ENCODE measurements at regions not wholly inside any gene's neighbourhood (a gene's known extent, or its start where the extent isn't known, plus 50 kb on each side); places are given as distances from the start of the nearest gene placed in this dataset.
"Not testable (repeated sequence)": the region's sequence is repeated elsewhere in the genome, so short reads cannot be mapped to it uniquely, and the experiment has no call there.

DNA sequence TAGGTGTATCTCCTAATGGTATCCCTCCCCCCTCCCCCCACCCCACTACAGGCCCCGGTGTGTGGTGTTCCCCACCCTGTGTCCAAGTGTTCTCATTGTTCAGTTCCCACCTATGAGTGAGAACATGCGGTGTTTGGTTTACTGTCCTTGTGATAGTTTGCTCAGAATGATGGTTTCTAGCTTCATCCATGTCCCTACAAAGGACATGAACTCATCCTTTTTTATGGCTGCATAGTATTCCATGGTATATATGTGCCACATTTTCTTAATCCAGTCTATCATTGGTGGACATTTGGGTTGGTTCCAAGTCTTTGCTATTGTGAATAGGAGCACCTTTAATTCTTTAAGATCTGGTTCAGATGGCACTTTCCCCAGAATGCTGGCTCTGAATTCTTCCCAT is 58.5 kb upstream of the PTGFRN start:
- DNase-seq (ENCODE audit: low spot score), result not testable (repeated sequence)

DNA sequence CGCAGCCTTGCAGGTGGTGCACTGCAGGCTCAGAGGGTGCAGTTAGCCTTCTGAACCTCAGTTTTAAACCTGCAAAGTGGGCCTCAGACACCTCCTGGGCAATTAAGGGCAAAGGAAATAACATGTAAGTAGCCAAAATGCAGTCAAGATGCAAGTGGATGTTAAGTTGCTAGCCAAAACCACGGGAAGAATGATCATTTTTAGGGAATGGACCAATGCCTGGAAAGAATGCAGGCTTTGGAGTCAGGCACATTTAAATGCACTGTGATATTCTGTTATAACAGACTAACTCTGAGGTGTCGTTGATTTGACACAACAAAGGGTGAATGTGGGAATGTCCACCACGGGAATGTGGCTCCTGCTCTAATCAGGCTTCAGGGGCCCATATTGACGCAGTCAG is 57.9 kb upstream of the PTGFRN start:
- no peak for DNase-seq (ENCODE audit: low spot score)

DNA sequence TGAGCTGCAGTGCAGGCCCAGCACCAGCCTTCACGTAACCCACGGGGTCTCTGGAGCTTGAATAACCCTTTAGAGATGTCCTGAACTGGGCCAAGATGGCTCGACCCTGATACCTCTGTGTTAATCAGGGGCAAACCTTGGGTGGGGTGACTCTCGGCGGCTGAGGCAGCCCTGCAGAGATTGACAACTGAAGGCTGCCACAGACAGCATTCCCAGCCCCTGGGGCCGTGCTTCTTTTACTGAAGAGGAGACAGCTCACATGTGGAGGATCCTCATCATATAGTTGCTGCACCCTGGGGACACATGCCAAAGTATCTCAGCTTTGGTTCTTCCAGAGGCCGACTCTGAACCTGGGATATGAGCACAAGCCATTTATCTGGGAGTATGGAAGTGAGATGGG is 57.3 kb upstream of the PTGFRN start:
- DNase-seq (ENCODE audit: low spot score), result no peak

DNA sequence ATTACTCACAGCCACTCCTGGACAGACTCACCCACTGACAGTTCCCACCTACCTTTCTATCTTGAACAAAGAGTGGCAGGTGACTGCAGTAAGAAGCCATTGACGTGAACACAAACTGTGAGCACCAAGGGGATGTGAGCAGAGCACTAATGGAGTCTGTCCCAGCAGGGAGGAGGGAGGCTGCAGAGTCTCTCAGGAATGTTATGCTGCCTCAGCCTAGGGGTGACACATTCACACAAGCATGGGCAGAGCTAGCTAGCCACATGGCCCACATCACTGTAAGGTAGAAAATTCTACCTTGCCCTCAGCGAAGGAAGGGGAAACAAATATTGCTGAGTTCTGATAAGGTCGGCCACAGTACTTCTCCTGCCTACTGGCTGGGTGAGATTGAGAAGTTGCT is 56.8 kb upstream of the PTGFRN start:
- no peak for DNase-seq (ENCODE audit: low spot score)

DNA sequence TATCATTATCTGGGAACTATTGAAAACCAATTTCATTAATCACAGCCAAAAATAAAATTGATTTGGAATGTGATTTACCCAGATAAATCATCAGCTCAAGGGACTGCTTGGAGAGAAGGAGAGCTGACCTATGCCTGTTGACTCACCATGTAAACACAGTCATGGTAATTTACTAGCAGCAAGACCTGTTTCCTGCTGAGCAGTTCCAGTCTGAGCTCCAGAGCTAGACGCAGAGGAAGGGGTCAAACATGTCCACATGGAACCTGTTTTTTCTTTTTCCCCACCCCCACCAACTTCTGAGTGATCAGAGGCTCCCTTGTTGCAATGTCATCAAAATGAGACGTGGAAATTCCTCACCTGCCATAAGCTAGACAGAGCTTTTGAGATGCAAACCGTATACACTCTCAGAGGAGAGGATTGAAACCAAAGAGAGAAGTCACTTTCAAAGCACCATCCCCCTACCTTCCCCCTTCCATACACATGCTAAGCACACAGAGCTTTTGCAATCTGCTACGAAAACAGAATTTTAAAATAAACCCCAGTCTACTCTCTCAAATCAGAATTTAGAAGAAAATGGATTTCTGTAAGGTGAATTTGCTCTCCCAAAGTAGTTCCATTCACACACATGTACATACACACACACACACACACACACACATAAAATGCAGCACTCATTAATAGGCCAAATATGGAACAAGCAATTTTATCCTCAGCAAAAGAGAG is 55.9 kb upstream of the PTGFRN start:
- peak; percentile 81 for DNase-seq (ENCODE audit: low spot score)

DNA sequence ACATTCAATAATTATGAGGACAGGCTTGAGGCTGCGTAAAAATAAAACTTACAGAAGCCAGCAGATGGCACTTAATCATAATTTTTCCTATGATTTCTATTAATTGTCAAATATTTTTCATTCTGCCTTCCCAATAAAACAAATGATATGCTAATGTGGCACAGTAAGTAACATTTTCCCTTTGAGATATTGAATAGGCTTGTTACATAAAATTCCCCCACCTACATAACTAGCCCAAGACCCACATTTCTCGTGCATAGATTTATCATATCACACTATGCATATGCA is 55.4 kb upstream of the PTGFRN start:
- peak; percentile 23 for DNase-seq (ENCODE audit: low spot score)

DNA sequence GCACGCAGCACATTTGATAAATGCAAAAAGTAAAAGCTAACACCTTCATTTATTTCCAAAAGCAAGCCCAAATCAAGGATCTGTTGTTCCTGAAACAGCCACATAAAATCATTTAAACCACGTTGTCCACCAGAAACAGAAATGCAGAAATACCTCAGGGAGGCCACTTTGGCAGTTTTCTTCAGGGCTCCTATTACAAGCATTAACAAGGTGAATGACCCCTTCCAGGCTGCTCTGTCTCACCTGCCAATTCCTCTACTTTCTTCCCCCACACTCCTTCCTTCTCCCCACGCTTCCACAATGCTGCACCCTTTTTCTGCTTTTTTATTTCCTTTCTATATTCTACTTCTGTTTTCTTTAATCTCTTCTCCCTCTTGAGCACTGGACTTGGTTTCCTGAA is 55.0 kb upstream of the PTGFRN start:
- peak; percentile 11 for DNase-seq (ENCODE audit: low spot score)

DNA sequence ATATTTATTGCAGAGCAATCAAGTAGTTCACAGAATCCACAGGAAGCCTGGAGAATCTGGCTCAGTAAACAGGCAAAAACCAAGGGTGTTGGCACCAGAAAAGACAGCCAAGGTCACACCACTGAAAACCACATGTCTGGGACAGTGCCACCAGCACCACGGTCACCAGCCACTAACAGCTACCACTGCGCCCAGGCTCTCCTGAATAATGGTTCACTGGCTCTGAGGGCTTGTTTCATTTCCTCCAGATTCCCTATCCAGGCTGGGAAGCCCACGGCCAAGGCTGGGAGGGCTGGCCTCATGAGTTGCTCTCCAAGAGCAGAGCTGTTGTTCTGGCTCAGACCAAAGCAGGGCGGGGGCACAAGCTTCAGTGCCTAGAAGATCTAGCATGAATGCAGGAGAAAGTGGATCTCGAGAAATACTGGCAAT is 54.5 kb upstream of the PTGFRN start:
- peak; percentile 77 for DNase-seq (ENCODE audit: low spot score)

DNA sequence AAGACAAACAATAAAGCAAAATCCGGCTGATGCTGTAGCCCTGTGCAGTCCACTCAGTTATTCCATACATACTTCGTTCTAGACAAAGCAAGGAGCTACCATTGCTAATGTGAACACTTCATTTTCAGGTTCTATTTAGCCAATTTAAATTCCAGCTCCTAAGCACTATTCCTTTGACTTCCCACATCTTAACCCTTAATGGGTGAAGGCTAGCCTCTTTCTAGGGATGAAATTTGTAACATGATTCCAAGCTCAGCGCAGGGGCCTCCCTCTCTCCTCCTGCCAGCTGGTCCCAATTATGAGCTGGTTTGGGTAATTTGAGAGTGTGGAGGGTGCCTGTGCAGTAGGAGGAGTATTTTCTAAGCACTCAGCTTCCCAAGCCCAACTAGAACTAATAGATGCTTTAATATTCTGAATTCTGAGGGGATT is 53.9 kb upstream of the PTGFRN start:
- peak; percentile 79 for DNase-seq (ENCODE audit: low spot score)

DNA sequence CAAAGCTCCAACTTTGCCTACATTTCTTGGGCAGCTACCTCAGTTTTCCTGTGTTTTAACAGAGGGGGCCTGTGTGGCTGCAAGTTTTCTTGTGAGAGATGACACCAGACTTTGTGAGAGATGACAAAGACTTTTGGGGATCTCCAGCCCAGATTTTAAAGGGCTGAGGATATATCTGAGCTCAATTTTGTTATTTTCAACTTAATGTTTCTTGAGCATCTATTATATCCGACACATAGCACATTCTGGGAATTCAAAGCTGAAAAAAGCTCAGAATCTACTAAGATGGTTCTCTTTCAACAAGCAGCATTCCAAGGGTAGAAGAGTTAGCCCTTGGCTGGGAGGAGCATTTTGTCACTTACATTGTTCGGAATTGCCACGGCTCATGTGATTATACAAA is 53.4 kb upstream of the PTGFRN start:
- DNase-seq (ENCODE audit: low spot score), result no peak

DNA sequence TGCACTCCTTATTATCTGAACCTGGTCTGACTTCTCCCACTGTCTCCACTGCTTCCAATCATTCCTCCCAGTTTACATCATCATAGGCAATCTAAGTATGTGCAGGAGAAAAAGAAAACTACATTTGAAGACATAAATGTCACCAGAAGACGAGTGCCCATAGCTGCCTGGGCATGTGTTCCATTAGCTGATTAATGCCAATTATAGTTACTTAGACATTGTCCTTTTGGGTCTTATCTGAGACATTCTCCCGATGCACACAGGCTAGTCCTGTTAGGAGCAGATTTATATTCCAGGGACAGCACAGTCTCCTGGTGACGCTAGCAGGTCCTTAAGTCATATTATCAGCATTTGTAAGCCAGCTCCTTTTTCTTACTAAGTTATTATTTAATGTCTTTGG is 52.6 kb upstream of the PTGFRN start:
- DNase-seq (ENCODE audit: low spot score), result no peak

Data from umbilical cord (tissue), 1 donor.